Hepatocyte (in vitro differentiated cells): ENCODE measurements at regions not wholly inside any gene's neighbourhood (a gene's known extent, or its start where the extent isn't known, plus 50 kb on each side); places are given as distances from the start of the nearest gene placed in this dataset.

Source experiments
- DNase-seq: peaks from one replicate; pipeline ENCODE4 v3.0.0-alpha.2; 2016; ENCODE audit warnings: low spot score
- H2AFZ ChIP-seq: fragments of 200-600 bp; sonication (generic); 2 replicates; pipeline ENCODE4 v1.6.0; 2016; ENCODE audit warnings: antibody characterized with exemption, mild to moderate bottlenecking
- H3K27ac ChIP-seq: fragments of 200-600 bp; sonication (generic); 2 replicates; pipeline ENCODE4 v1.5.1; 2016; ENCODE audit warnings: mild to moderate bottlenecking
- H3K27me3 ChIP-seq: fragments of 200-600 bp; sonication (generic); 2 replicates; pipeline ENCODE4 v1.6.1; 2016
- H3K36me3 ChIP-seq: fragments of 200-600 bp; sonication (generic); replicated peaks from 2 replicates; pipeline ENCODE4 v1.5.1; 2016; ENCODE audit warnings: low read depth; ENCODE audit not compliant: insufficient read depth
- H3K4me1 ChIP-seq: fragments of 200-600 bp; sonication (generic); 2 replicates; pipeline ENCODE4 v1.5.1; 2016; ENCODE audit warnings: mild to moderate bottlenecking, moderate library complexity; ENCODE audit not compliant: insufficient read depth
- H3K4me2 ChIP-seq: fragments of 200-600 bp; sonication (generic); 2 replicates; pipeline ENCODE4 v1.6.0; 2016
- H3K4me3 ChIP-seq: fragments of 200-600 bp; sonication (generic); 2 replicates; pipeline ENCODE4 v1.5.1; 2016; ENCODE audit warnings: mild to moderate bottlenecking
- H3K79me2 ChIP-seq: fragments of 200-600 bp; sonication (generic); 2 replicates; pipeline ENCODE4 v1.6.0; 2017; ENCODE audit warnings: mild to moderate bottlenecking
- H3K9me2 ChIP-seq: fragments of 200-600 bp; sonication (generic); replicated peaks from 2 replicates; pipeline ENCODE4 v1.6.0; 2017; ENCODE audit warnings: mild to moderate bottlenecking; ENCODE audit not compliant: insufficient read depth
- H3K9me3 ChIP-seq: fragments of 200-600 bp; sonication (generic); 2 replicates; pipeline ENCODE4 v1.5.1; 2016; ENCODE audit warnings: low read depth, mild to moderate bottlenecking
- H4K20me1 ChIP-seq: fragments of 200-600 bp; sonication (generic); 2 replicates; pipeline ENCODE4 v1.6.0; 2016; ENCODE audit warnings: mild to moderate bottlenecking; ENCODE audit not compliant: insufficient read depth, poor library complexity, severe bottlenecking
- CTCF ChIP-seq: fragments of 200-600 bp; sonication (generic); IDR thresholded peaks from 2 replicates; pipeline ENCODE4 v1.5.1; 2016; ENCODE audit warnings: antibody characterized with exemption, mild to moderate bottlenecking; ENCODE audit not compliant: poor library complexity
- EZH2 ChIP-seq: fragments of 200-600 bp; sonication (generic); IDR thresholded peaks from 2 replicates; pipeline ENCODE4 v1.6.1; 2016; ENCODE audit warnings: antibody characterized with exemption, mild to moderate bottlenecking, borderline replicate concordance
- EZH2phosphoT487 ChIP-seq: fragments of 200-600 bp; sonication (generic); IDR thresholded peaks from one replicate; pipeline ENCODE4 v1.6.1; 2018; ENCODE audit warnings: antibody characterized with exemption, mild to moderate bottlenecking, low read depth, moderate library complexity; ENCODE audit not compliant: unreplicated experiment, severe bottlenecking
- WGBS: methylation state at CpG from one replicate; pipeline ENCODE4 v1.1.6; 2016; ENCODE audit warnings: low lambda C conversion rate; ENCODE audit errors: missing lambda C conversion rate; 5-methylcytosine and 5-hydroxymethylcytosine counted together

- no peaks in the 10 kb centered on the region for H3K36me3 ChIP-seq
- no peak overlapping the region for H3K4me3 ChIP-seq
- H3K4me2 ChIP-seq, result no peak overlapping the region
- no peak for DNase-seq
- no peaks in the 10 kb centered on the region for H3K9me2 ChIP-seq
- no peaks in the 10 kb centered on the region for H3K79me2 ChIP-seq
- WGBS, result 63% methylated on average over 2 of the region's 2 CpGs
- TF ChIP-seq CTCF (no peak), EZH2phosphoT487 (no peak), EZH2 (no peak)
- no peaks in the 10 kb centered on the region for H4K20me1 ChIP-seq
- no peaks in the 10 kb centered on the region for H3K4me1 ChIP-seq
- H2AFZ ChIP-seq, result no peak overlapping the region
- H3K27me3 ChIP-seq, result no peaks in the 10 kb centered on the region
- H3K27ac ChIP-seq, result no peak overlapping the region
- H3K9me3 ChIP-seq, result no peaks in the 10 kb centered on the region
Measured at GRCh38 chr18:39167990-39168389, 1602.4 kb upstream of the CELF4 start.

- Histone ChIP-seq H3K9me2 (no peaks in the 10 kb centered on the region), H4K20me1 (no peaks in the 10 kb centered on the region), H3K9me3 (no peaks in the 10 kb centered on the region), H3K27ac (no peak overlapping the region), H2AFZ (no peak overlapping the region), H3K4me3 (no peak overlapping the region), H3K36me3 (no peaks in the 10 kb centered on the region), H3K4me2 (no peak overlapping the region), H3K4me1 (no peaks in the 10 kb centered on the region), H3K79me2 (no peaks in the 10 kb centered on the region), H3K27me3 (no peaks in the 10 kb centered on the region)
- DNase-seq, result no peak
- TF ChIP-seq EZH2 (no peak), CTCF (no peak), EZH2phosphoT487 (no peak)
Measured at GRCh38 chr18:39166776-39167175, 1601.2 kb upstream of the CELF4 start.

GRCh38 chr18:39162013-39162827 is 1596.6 kb upstream of the CELF4 start:
- Histone ChIP-seq H2AFZ (no peak overlapping the region), H4K20me1 (no peaks in the 10 kb centered on the region), H3K4me3 (no peak overlapping the region), H3K9me2 (no peaks in the 10 kb centered on the region), H3K27ac (no peak overlapping the region), H3K4me2 (no peak overlapping the region), H3K79me2 (no peaks in the 10 kb centered on the region), H3K4me1 (no peaks in the 10 kb centered on the region), H3K9me3 (no peaks in the 10 kb centered on the region), H3K36me3 (no peaks in the 10 kb centered on the region), H3K27me3 (no peaks in the 10 kb centered on the region)
- WGBS, result 96% methylated on average over 10 of the region's 11 CpGs
- no peak for TF ChIP-seq CTCF
- TF ChIP-seq EZH2, result no peak
- TF ChIP-seq EZH2phosphoT487, result no peak
- no peak for DNase-seq

GRCh38 chr18:39149211-39149806 is 1583.7 kb upstream of the CELF4 start:
- WGBS, result 64% methylated on average over 3 of the region's 3 CpGs
- no peaks in the 10 kb centered on the region for H4K20me1 ChIP-seq
- H3K4me3 ChIP-seq, result no peak overlapping the region

More at GRCh38 chr18:39149211-39149806, 1583.7 kb upstream of the CELF4 start:
- no peaks in the 10 kb centered on the region for H3K4me1 ChIP-seq
- DNase-seq, result no peak
- no peaks in the 10 kb centered on the region for H3K79me2 ChIP-seq
- no peaks in the 10 kb centered on the region for H3K9me3 ChIP-seq
- H3K27me3 ChIP-seq, result no peaks in the 10 kb centered on the region
- H2AFZ ChIP-seq, result no peak overlapping the region
- no peak for TF ChIP-seq EZH2phosphoT487
- TF ChIP-seq EZH2, result no peak
- no peak overlapping the region for H3K4me2 ChIP-seq
- no peaks in the 10 kb centered on the region for H3K9me2 ChIP-seq
- H3K36me3 ChIP-seq, result no peaks in the 10 kb centered on the region
- no peak overlapping the region for H3K27ac ChIP-seq
